ENCODE measurements at regions not wholly inside any gene's neighbourhood (a gene's known extent, or its start where the extent isn't known, plus 50 kb on each side); places are given as distances from the start of the nearest gene placed in this dataset.
"Not testable (repeated sequence)": the region's sequence is repeated elsewhere in the genome, so short reads cannot be mapped to it uniquely, and the experiment has no call there.

DNA sequence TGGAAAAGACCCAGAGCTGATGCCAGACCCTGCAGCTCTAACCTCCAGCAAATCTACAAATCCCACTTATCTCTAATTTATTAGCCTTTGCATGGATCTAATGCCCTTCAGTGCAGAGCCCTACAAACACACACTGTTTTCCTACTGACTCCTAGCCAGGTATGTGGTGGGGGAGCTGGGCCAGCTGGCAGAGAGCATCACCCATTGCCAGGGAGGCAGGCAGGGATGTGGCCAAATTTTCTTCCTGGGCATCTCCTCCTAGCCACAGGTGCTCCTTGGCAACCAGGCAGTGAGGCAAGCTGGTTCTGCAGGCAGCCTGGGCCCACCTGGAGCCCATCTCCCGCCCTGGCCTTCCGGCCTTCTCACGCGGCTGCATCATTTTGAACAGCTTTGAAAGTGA lies 55.9 kb upstream of the EMX2 start (continued):
- TF ChIP-seq ZNF425 (CRISPR knock-in tag; conservative IDR thresholded peaks at IDR 0.05) (no peak), IRF1 (CRISPR knock-in tag; IDR thresholded peaks at IDR 0.05) (no peak), CREM (CRISPR knock-in tag; IDR thresholded peaks at IDR 0.05) (no peak), SMAD3 (CRISPR knock-in tag; IDR thresholded peaks at IDR 0.05; ENCODE audit: borderline replicate concordance) (no peak), ZNF512 (CRISPR knock-in tag; IDR thresholded peaks at IDR 0.05; ENCODE audit: borderline replicate concordance) (no peak), TP53 (CRISPR knock-in tag; IDR thresholded peaks at IDR 0.05) (no peak)
- TF ChIP-seq, protein P1, sequence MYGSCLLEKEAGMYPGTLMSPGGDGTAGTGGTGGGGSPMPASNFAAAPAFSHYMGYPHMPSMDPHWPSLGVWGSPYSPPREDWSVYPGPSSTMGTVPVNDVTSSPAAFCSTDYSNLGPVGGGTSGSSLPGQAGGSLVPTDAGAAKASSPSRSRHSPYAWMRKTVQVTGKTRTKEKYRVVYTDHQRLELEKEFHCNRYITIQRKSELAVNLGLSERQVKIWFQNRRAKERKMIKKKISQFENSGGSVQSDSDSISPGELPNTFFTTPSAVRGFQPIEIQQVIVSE (CRISPR knock-in tag; IDR thresholded peaks at IDR 0.05; ENCODE audit: borderline replicate concordance), result no peak
- TF ChIP-seq, protein P2, sequence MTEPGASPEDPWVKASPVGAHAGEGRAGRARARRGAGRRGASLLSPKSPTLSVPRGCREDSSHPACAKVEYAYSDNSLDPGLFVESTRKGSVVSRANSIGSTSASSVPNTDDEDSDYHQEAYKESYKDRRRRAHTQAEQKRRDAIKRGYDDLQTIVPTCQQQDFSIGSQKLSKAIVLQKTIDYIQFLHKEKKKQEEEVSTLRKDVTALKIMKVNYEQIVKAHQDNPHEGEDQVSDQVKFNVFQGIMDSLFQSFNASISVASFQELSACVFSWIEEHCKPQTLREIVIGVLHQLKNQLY (CRISPR knock-in tag; IDR thresholded peaks at IDR 0.05), result no peak
- TF ChIP-seq, protein P3, sequence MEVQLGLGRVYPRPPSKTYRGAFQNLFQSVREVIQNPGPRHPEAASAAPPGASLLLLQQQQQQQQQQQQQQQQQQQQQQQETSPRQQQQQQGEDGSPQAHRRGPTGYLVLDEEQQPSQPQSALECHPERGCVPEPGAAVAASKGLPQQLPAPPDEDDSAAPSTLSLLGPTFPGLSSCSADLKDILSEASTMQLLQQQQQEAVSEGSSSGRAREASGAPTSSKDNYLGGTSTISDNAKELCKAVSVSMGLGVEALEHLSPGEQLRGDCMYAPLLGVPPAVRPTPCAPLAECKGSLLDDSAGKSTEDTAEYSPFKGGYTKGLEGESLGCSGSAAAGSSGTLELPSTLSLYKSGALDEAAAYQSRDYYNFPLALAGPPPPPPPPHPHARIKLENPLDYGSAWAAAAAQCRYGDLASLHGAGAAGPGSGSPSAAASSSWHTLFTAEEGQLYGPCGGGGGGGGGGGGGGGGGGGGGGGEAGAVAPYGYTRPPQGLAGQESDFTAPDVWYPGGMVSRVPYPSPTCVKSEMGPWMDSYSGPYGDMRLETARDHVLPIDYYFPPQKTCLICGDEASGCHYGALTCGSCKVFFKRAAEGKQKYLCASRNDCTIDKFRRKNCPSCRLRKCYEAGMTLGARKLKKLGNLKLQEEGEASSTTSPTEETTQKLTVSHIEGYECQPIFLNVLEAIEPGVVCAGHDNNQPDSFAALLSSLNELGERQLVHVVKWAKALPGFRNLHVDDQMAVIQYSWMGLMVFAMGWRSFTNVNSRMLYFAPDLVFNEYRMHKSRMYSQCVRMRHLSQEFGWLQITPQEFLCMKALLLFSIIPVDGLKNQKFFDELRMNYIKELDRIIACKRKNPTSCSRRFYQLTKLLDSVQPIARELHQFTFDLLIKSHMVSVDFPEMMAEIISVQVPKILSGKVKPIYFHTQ (CRISPR knock-in tag; IDR thresholded peaks at IDR 0.05), result no peak
- TF ChIP-seq, protein P4, sequence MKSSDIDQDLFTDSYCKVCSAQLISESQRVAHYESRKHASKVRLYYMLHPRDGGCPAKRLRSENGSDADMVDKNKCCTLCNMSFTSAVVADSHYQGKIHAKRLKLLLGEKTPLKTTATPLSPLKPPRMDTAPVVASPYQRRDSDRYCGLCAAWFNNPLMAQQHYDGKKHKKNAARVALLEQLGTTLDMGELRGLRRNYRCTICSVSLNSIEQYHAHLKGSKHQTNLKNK (CRISPR knock-in tag; IDR thresholded peaks at IDR 0.05), result no peak

- no peaks in the 10 kb centered on the region for H3K9me3 Mint-ChIP-seq
- H3K4me3 Mint-ChIP-seq, result no peak overlapping the region
- ChIA-PET CTCF (interaction anchor here (1.4 kb wide), 1 partner anchor 40 kb away, joined by 4 read pairs; no protein-coding TSS in a partner anchor), POLR2A (no interaction called here)
- H3K36me3 Mint-ChIP-seq, result no peaks in the 10 kb centered on the region
- H3K4me1 Mint-ChIP-seq, result no peaks in the 10 kb centered on the region
- DNase-seq (ENCODE audit: low spot score) (no peak), ATAC-seq (no peak)
- TF ChIP-seq ZNF396 (CRISPR knock-in tag; IDR thresholded peaks at IDR 0.05; ENCODE audit: borderline replicate concordance) (no peak), FOXP1 (CRISPR knock-in tag; IDR thresholded peaks at IDR 0.05; ENCODE audit: borderline replicate concordance) (no peak), NR1H2 (CRISPR knock-in tag; IDR thresholded peaks at IDR 0.05) (no peak), SMAD4 (CRISPR knock-in tag; IDR thresholded peaks at IDR 0.05) (no peak), CREM (CRISPR knock-in tag; IDR thresholded peaks at IDR 0.05) (no peak), GRHL2 (CRISPR knock-in tag; IDR thresholded peaks at IDR 0.05; ENCODE audit: insufficient replicate concordance, severe bottlenecking) (no peak), ZBTB43 (CRISPR knock-in tag; IDR thresholded peaks at IDR 0.05) (no peak), ZNF317 (CRISPR knock-in tag; IDR thresholded peaks at IDR 0.05; ENCODE audit: borderline replicate concordance, low read depth) (no peak)
- TF ChIP-seq, protein P5, sequence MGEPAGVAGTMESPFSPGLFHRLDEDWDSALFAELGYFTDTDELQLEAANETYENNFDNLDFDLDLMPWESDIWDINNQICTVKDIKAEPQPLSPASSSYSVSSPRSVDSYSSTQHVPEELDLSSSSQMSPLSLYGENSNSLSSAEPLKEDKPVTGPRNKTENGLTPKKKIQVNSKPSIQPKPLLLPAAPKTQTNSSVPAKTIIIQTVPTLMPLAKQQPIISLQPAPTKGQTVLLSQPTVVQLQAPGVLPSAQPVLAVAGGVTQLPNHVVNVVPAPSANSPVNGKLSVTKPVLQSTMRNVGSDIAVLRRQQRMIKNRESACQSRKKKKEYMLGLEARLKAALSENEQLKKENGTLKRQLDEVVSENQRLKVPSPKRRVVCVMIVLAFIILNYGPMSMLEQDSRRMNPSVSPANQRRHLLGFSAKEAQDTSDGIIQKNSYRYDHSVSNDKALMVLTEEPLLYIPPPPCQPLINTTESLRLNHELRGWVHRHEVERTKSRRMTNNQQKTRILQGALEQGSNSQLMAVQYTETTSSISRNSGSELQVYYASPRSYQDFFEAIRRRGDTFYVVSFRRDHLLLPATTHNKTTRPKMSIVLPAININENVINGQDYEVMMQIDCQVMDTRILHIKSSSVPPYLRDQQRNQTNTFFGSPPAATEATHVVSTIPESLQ (CRISPR knock-in tag; IDR thresholded peaks at IDR 0.05), result no peak
- H3K27me3 Mint-ChIP-seq (ENCODE audit: low read depth), result peaks cover 14% of the 10 kb centered on the region
- H3K27ac Mint-ChIP-seq, result no peak overlapping the region
Observed at GRCh38 chr10:117483056-117483590, 59.4 kb upstream of the EMX2 start.

- H3K4me1 Mint-ChIP-seq; H3K9me3 Mint-ChIP-seq; H3K27ac Mint-ChIP-seq; H3K36me3 Mint-ChIP-seq; ATAC-seq; POLR2A ChIA-PET; DNase-seq (ENCODE audit: low spot score); H3K4me3 Mint-ChIP-seq: not testable (repeated sequence)
- CTCF ChIA-PET, result interaction anchor here (2.8 to 3.7 kb wide), 2 partner anchors 39 to 264 kb away, joined by 13 to 30 read pairs; no protein-coding TSS in a partner anchor
- H3K27me3 Mint-ChIP-seq (ENCODE audit: low read depth), result peaks cover 19% of the 10 kb centered on the region
Observed at GRCh38 chr10:117481011-117481410, 61.5 kb upstream of the EMX2 start.
